HepG2 (cell line): ENCODE measurements at regions not wholly inside any gene's neighbourhood (a gene's known extent, or its start where the extent isn't known, plus 50 kb on each side); places are given as distances from the start of the nearest gene placed in this dataset.

ENCODE experiments used
- ATAC-seq: fragments of 200-7000 bp; cut with Tn5 transposase; 3 replicates; pipeline ENCODE4 v1.9.1; 2020; ENCODE audit warnings: mild to moderate bottlenecking, moderate library complexity
- BruUV-seq: library from RNA; stranded (reverse); fragments of 400-500 nt; replicated peaks from 2 replicates; lab custom pipeline; 2021; lab: Mats Ljungman, UMichigan
- CTCF ChIA-PET: fragments of 300-600 bp; formaldehyde crosslinking; extraction: SDS; loops from one replicate; lab custom pipeline; 2021; ENCODE audit warnings: low total read pairs, inconsistent platforms, low intra/inter-chr PET ratio; lab: Yijun Ruan, JAX
- POLR2A ChIA-PET: fragments of 350-600 bp; sonication (Branson Sonifier 250); formaldehyde crosslinking; loops from one replicate; lab custom pipeline; 2020; ENCODE audit warnings: antibody characterized with exemption, inconsistent platforms; lab: Yijun Ruan, JAX
- DNase-seq: peaks from one replicate; pipeline ENCODE4 v3.0.0-alpha.2; 2015; ENCODE audit warnings: low spot score
- FAIRE-seq: peaks from 3 replicates; lab custom pipeline; 2011; peaks lifted over from hg19 to GRCh38; lab: Jason Lieb, UNC
- H2AFZ ChIP-seq: one replicate; pipeline ENCODE4 v1.6.1; 2011; ENCODE audit warnings: low read length, inconsistent platforms
- H3K27ac ChIP-seq: fragments of 300-600 bp; 3 replicates; pipeline ENCODE4 v1.8.0; 2011; ENCODE audit warnings: mixed run types, mild to moderate bottlenecking, mixed read lengths, low read length, inconsistent platforms; ENCODE audit not compliant: insufficient read depth; ENCODE audit errors: extremely low read length
- H3K27me3 ChIP-seq, 2 experiments: fragments of 200-600 bp in 1 of 2; 2 replicates in 1 of 2; 3 replicates in 1 of 2; pipeline versions ENCODE4 v1.6.0 to v1.8.0; 2011; ENCODE audit warnings: low read length in 2 of 2, mild to moderate bottlenecking in 2 of 2, moderate library complexity in 2 of 2, inconsistent platforms in 1 of 2; ENCODE audit not compliant: insufficient read depth in 2 of 2, control insufficient read depth in 1 of 2
- H3K36me3 ChIP-seq, 2 experiments: fragments of 200-600 bp in 1 of 2; replicated peaks in 1 of 2; 2 replicates in 1 of 2; 3 replicates in 1 of 2; pipeline versions ENCODE4 v1.5.1 to v1.8.0; 2011; ENCODE audit warnings: low read length in 2 of 2, inconsistent platforms in 1 of 2; ENCODE audit not compliant: insufficient read depth in 2 of 2, control insufficient read depth in 1 of 2
- H3K4me1 ChIP-seq: 2 replicates; pipeline ENCODE4 v1.5.1; 2012; ENCODE audit warnings: low read length, inconsistent platforms; ENCODE audit not compliant: insufficient read depth
- H3K4me2 ChIP-seq: 2 replicates; pipeline ENCODE4 v1.6.0; 2011; ENCODE audit warnings: low read depth, low read length, inconsistent platforms
- H3K4me3 ChIP-seq, 3 experiments: fragments of 200-600 bp in 1 of 3; sonication (generic), shearing (Covaris generic) in 1 of 3; replicated peaks in 1 of 3; 2 replicates each; pipeline ENCODE4 v1.5.1; 2011 to 2016; ENCODE audit warnings: low read length in 3 of 3, inconsistent platforms in 2 of 3, low read depth in 2 of 3, mild to moderate bottlenecking in 2 of 3, control low read depth in 1 of 3, mixed read lengths in 1 of 3; ENCODE audit not compliant: insufficient read depth in 1 of 3
- H3K79me2 ChIP-seq: one replicate; pipeline ENCODE4 v1.6.1; 2011; ENCODE audit warnings: low read length, inconsistent platforms; ENCODE audit not compliant: insufficient read depth
- H3K9ac ChIP-seq: 2 replicates; pipeline ENCODE4 v1.6.0; 2011; ENCODE audit warnings: mild to moderate bottlenecking, low read depth, low read length, inconsistent platforms; ENCODE audit not compliant: insufficient read depth
- H3K9me3 ChIP-seq: 2 replicates; pipeline ENCODE4 v1.5.1; 2012; ENCODE audit warnings: mild to moderate bottlenecking, low read length
- H4K20me1 ChIP-seq: 2 replicates; pipeline ENCODE4 v1.6.0; 2011; ENCODE audit warnings: inconsistent platforms, mild to moderate bottlenecking, low read length, moderate library complexity; ENCODE audit not compliant: insufficient read depth
- ARHGAP35 ChIP-seq: sonication (generic); formaldehyde crosslinking; IDR thresholded peaks from 2 replicates; pipeline ENCODE4 v1.9.0; 2022; ENCODE audit warnings: mild to moderate bottlenecking, inconsistent platforms, moderate library complexity, missing genetic modification reagents, borderline replicate concordance
- CEBPB ChIP-seq: IDR thresholded peaks from 2 replicates; pipeline ENCODE4 v1.6.1; 2011; ENCODE audit warnings: low read depth, low read length, improper control_type of control experiment, borderline replicate concordance
- MED1 ChIP-seq: sonication (generic); formaldehyde crosslinking; IDR thresholded peaks from 2 replicates; pipeline ENCODE4 v1.4.0; 2020; ENCODE audit warnings: missing genetic modification reagents
- POGK ChIP-seq: sonication (generic); formaldehyde crosslinking; conservative IDR thresholded peaks from 2 replicates; pipeline ENCODE4 v1.8.0; 2022; ENCODE audit warnings: mild to moderate bottlenecking, moderate library complexity, missing genetic modification reagents
- REL ChIP-seq: sonication (generic); formaldehyde crosslinking; conservative IDR thresholded peaks from 2 replicates; pipeline ENCODE4 v1.8.0; 2022; ENCODE audit warnings: mild to moderate bottlenecking, missing genetic modification reagents, moderate library complexity
- SOX6 ChIP-seq, 2 experiments: fragments of 450-650 bp in 1 of 2; sonication (generic) in 1 of 2; formaldehyde crosslinking in 1 of 2; IDR thresholded peaks; 2 replicates each; pipeline versions ENCODE4 v1.4.0 to v1.6.1; 2017 to 2020; ENCODE audit warnings: antibody characterized with exemption in 1 of 2, mild to moderate bottlenecking in 1 of 2, missing genetic modification reagents in 1 of 2
- TEAD3 ChIP-seq: optimal IDR thresholded peaks from 2 replicates; pipeline ENCODE3; 2016; ENCODE audit warnings: borderline replicate concordance
- ZBTB25 ChIP-seq: IDR thresholded peaks from 2 replicates; pipeline ENCODE4 v1.6.1; 2018; ENCODE audit warnings: missing genetic modification reagents
- ZBTB3 ChIP-seq: sonication (generic); formaldehyde crosslinking; IDR thresholded peaks from 2 replicates; pipeline ENCODE4 v1.4.0; 2020; ENCODE audit warnings: low read depth, mild to moderate bottlenecking, moderate library complexity, missing genetic modification reagents, borderline replicate concordance
- ZFP91 ChIP-seq: sonication (generic); formaldehyde crosslinking; IDR thresholded peaks from 2 replicates; pipeline ENCODE4 v1.9.0; 2022; ENCODE audit warnings: missing genetic modification reagents, mild to moderate bottlenecking, borderline replicate concordance
- WGBS: methylation state at CpG from one replicate; pipeline ENCODE4 v1.1.6; 2017; ENCODE audit warnings: low lambda C conversion rate; 5-methylcytosine and 5-hydroxymethylcytosine counted together
- in situ Hi-C: cut with HindIII; loops from 2 replicates; pipeline ENCODE4 v1.10.0; 2017; ENCODE audit warnings: low pct_unique_long_range_greater_than_20kb; ENCODE audit not compliant: extremely low pct_ligation_motif_present
- intact Hi-C: fragments of 100-400 bp; cut with micrococcal nuclease; formaldehyde crosslinking; loops from one replicate; pipeline ENCODE4 v1.10.0; 2022; ENCODE audit not compliant: unreplicated experiment
- TF ChIP-seq, protein P1 (sequence below): sonication (generic); formaldehyde crosslinking; IDR thresholded peaks from 2 replicates; pipeline ENCODE4 v1.4.0; 2020; ENCODE audit warnings: missing genetic modification reagents
- TF ChIP-seq, protein P2 (sequence below): sonication (generic); formaldehyde crosslinking; IDR thresholded peaks from 2 replicates; pipeline ENCODE4 v1.4.0; 2020; ENCODE audit warnings: low read depth, mild to moderate bottlenecking, missing genetic modification reagents

- in situ Hi-C loops (no loop called here), intact Hi-C loops (no loop called here)
- no peak for FAIRE-seq
- POLR2A ChIA-PET: no interaction called here
- Histone ChIP-seq H3K9ac (no peak overlapping the region), H3K27ac (no peak overlapping the region), H3K79me2 (no peaks in the 10 kb centered on the region), H4K20me1 (no peaks in the 10 kb centered on the region), H2AFZ (no peak overlapping the region), H3K9me3 (no peaks in the 10 kb centered on the region), H3K4me3 (no peak overlapping the region), H3K4me1 (peaks cover 8% of the 10 kb centered on the region), H3K4me2 (no peak overlapping the region), H3K27me3 (no peaks in the 10 kb centered on the region; a peak in 2 of 5 replicates), H3K36me3 (no peaks in the 10 kb centered on the region)
- DNase-seq: no peak
- ATAC-seq: no peak
- TF ChIP-seq, protein P1, sequence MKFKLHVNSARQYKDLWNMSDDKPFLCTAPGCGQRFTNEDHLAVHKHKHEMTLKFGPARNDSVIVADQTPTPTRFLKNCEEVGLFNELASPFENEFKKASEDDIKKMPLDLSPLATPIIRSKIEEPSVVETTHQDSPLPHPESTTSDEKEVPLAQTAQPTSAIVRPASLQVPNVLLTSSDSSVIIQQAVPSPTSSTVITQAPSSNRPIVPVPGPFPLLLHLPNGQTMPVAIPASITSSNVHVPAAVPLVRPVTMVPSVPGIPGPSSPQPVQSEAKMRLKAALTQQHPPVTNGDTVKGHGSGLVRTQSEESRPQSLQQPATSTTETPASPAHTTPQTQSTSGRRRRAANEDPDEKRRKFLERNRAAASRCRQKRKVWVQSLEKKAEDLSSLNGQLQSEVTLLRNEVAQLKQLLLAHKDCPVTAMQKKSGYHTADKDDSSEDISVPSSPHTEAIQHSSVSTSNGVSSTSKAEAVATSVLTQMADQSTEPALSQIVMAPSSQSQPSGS: no peak
- no peak for TF ChIP-seq ZBTB25 (CRISPR knock-in tag)
- TF ChIP-seq ZFP91: no peak
- BruUV-seq: no TSS peak
- CTCF ChIA-PET: no interaction called here
These were observed 67.1 kb upstream of the GUCA2B start for GRCh38 chr1:42086146-42086545.

DNA sequence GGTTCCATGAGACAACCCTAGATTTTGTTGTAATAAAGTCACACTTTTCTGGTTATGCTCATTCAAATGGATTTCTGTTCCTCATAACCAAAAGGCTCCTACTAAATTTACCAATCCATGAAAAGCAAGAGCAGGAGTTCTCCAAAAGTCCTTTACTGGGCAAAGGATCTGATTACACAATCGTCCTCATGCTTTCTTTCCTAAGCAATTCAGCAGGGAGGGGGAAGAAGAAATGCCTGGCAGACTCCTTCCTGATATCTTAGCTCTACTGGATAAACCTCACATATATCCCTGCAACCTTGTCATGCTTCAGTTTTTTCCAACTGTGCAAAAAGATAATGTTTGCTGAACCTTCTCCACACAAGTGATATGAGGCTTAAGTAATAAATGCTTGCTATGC lies 67.6 kb upstream of the GUCA2B start:
- no peak overlapping the region for H3K27ac ChIP-seq
- no peak overlapping the region for H3K4me2 ChIP-seq
- whole genome bisulfite sequencing: 8% methylated on average over 1 of the region's 1 CpG
- H3K4me3 ChIP-seq: no peak overlapping the region
- BruUV-seq: no TSS peak
- no peak for ATAC-seq
- H3K36me3 ChIP-seq: no peaks in the 10 kb centered on the region
- in situ Hi-C loops (no loop called here), intact Hi-C loops (no loop called here)
- no peaks in the 10 kb centered on the region for H3K9me3 ChIP-seq
- H3K9ac ChIP-seq: no peak overlapping the region
- no peaks in the 10 kb centered on the region; a peak in 2 of 5 replicates for H3K27me3 ChIP-seq
- peaks cover 9% of the 10 kb centered on the region for H3K4me1 ChIP-seq
- no peaks in the 10 kb centered on the region for H4K20me1 ChIP-seq
- peak; percentile 63 for TF ChIP-seq CEBPB
- TF ChIP-seq POGK (CRISPR knock-in tag): no peak
- TF ChIP-seq TEAD3 (CRISPR knock-in tag): no peak
- no peak for TF ChIP-seq ZBTB3
- no peak for TF ChIP-seq REL
- TF ChIP-seq, protein P2, sequence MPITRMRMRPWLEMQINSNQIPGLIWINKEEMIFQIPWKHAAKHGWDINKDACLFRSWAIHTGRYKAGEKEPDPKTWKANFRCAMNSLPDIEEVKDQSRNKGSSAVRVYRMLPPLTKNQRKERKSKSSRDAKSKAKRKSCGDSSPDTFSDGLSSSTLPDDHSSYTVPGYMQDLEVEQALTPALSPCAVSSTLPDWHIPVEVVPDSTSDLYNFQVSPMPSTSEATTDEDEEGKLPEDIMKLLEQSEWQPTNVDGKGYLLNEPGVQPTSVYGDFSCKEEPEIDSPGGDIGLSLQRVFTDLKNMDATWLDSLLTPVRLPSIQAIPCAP (CRISPR knock-in tag): no peak
- TF ChIP-seq SOX6 (IDR thresholded peaks at IDR 0.05): no peak
- TF ChIP-seq SOX6 (CRISPR knock-in tag; IDR thresholded peaks at IDR 0.05): no peak
- TF ChIP-seq ARHGAP35: no peak
- no peak for TF ChIP-seq MED1
- ChIA-PET CTCF (no interaction called here), POLR2A (no interaction called here)
- no peak overlapping the region for H2AFZ ChIP-seq
- H3K79me2 ChIP-seq: no peaks in the 10 kb centered on the region
- FAIRE-seq: no peak
- no peak for DNase-seq
